GM23338 (cell line): ENCODE measurements at regions not wholly inside any gene's neighbourhood (a gene's known extent, or its start where the extent isn't known, plus 50 kb on each side); places are given as distances from the start of the nearest gene placed in this dataset.

ENCODE experiments used
- ATAC-seq: fragments of 200-7000 bp; cut with Tn5 transposase; 3 replicates; pipeline ENCODE4 v1.9.1; 2020
- DNase-seq: peaks from one replicate; pipeline ENCODE4 v3.0.0-alpha.2; 2015; ENCODE audit warnings: low spot score
- H2AFZ ChIP-seq: fragments of 200-600 bp; sonication (generic); 2 replicates; pipeline ENCODE4 v1.8.0; 2016; ENCODE audit warnings: antibody characterized with exemption, mild to moderate bottlenecking, moderate library complexity
- H3F3A ChIP-seq: fragments of 200-600 bp; sonication (generic); replicated peaks from 2 replicates; pipeline ENCODE4 v1.8.0; 2017; ENCODE audit warnings: antibody characterized with exemption, mixed run types, low read depth
- H3K27ac ChIP-seq: fragments of 200-600 bp; sonication (generic); 2 replicates; pipeline ENCODE4 v1.6.1; 2016; ENCODE audit warnings: low read depth
- H3K27me3 ChIP-seq: fragments of 200-600 bp; sonication (generic); 2 replicates; pipeline ENCODE4 v1.8.0; 2016; ENCODE audit warnings: mild to moderate bottlenecking, mixed run types, moderate library complexity; ENCODE audit not compliant: insufficient read depth
- H3K36me3 ChIP-seq: fragments of 200-600 bp; sonication (generic); 2 replicates; pipeline ENCODE4 v1.8.0; 2016; ENCODE audit warnings: mild to moderate bottlenecking; ENCODE audit not compliant: insufficient read depth
- H3K4me1 ChIP-seq: fragments of 200-600 bp; sonication (generic); 2 replicates; pipeline ENCODE4 v1.8.0; 2016; ENCODE audit warnings: mild to moderate bottlenecking, moderate library complexity; ENCODE audit not compliant: insufficient read depth
- H3K4me2 ChIP-seq: fragments of 200-600 bp; sonication (generic); 2 replicates; pipeline ENCODE4 v1.7.1; 2017; ENCODE audit warnings: mixed run types
- H3K4me3 ChIP-seq: fragments of 200-600 bp; sonication (generic); 2 replicates; pipeline ENCODE4 v1.6.1; 2016; ENCODE audit warnings: mixed run types
- H3K79me2 ChIP-seq: fragments of 200-600 bp; sonication (generic); replicated peaks from 2 replicates; pipeline ENCODE4 v1.8.0; 2017; ENCODE audit warnings: mild to moderate bottlenecking; ENCODE audit not compliant: insufficient read depth
- H3K9me2 ChIP-seq: fragments of 200-600 bp; sonication (generic); 2 replicates; pipeline ENCODE4 v1.8.0; 2017; ENCODE audit not compliant: insufficient read depth
- H4K20me1 ChIP-seq: fragments of 200-600 bp; sonication (generic); replicated peaks from 2 replicates; pipeline ENCODE4 v1.8.0; 2017; ENCODE audit warnings: mild to moderate bottlenecking; ENCODE audit not compliant: insufficient read depth
- H3K27ac Mint-ChIP-seq: 2 replicates; pipeline ENCODE4 v1.8.0; 2020; ENCODE audit warnings: inconsistent platforms, mild to moderate bottlenecking, moderate library complexity, mixed read lengths
- H3K27me3 Mint-ChIP-seq: 3 replicates; pipeline ENCODE4 v1.8.0; 2022; ENCODE audit warnings: low read depth, mild to moderate bottlenecking, moderate library complexity, mixed read lengths, inconsistent platforms; ENCODE audit not compliant: insufficient read depth, poor library complexity
- H3K36me3 Mint-ChIP-seq: 3 replicates; pipeline ENCODE4 v1.8.0; 2021; ENCODE audit warnings: low read depth, mild to moderate bottlenecking, inconsistent platforms, moderate library complexity, mixed read lengths
- H3K4me1 Mint-ChIP-seq: 3 replicates; pipeline ENCODE4 v1.8.0; 2020; ENCODE audit warnings: mild to moderate bottlenecking, inconsistent platforms, mixed read lengths
- H3K4me3 Mint-ChIP-seq: 3 replicates; pipeline ENCODE4 v1.8.0; 2021; ENCODE audit warnings: moderate library complexity, mild to moderate bottlenecking, inconsistent platforms, mixed read lengths
- H3K9me3 Mint-ChIP-seq: 3 replicates; pipeline ENCODE4 v1.8.0; 2020; ENCODE audit warnings: moderate library complexity, mild to moderate bottlenecking, inconsistent platforms, mixed read lengths
- CREB1 ChIP-seq: fragments of 250-450 bp; sonication (Bioruptor Pico); IDR thresholded peaks from 2 replicates; pipeline ENCODE4 v1.5.0; 2020; ENCODE audit warnings: low read depth, mild to moderate bottlenecking, moderate library complexity
- CTCF ChIP-seq, 2 experiments: fragments of 200-600 bp in 1 of 2; sonication (generic) in 1 of 2; conservative IDR thresholded peaks; 2 replicates each; pipeline versions ENCODE4 v1.5.1 to v1.6.1; 2016 to 2017; ENCODE audit warnings: antibody characterized with exemption in 2 of 2, low read depth in 2 of 2, mild to moderate bottlenecking in 2 of 2, moderate library complexity in 1 of 2
- ETS1 ChIP-seq: IDR thresholded peaks from 2 replicates; pipeline ENCODE4 v1.6.1; 2016; ENCODE audit warnings: antibody characterized with exemption
- EZH2 ChIP-seq: fragments of 200-600 bp; sonication (generic); IDR thresholded peaks from one replicate; pipeline ENCODE4 v1.8.0; 2017; ENCODE audit warnings: antibody characterized with exemption, mild to moderate bottlenecking, low read depth; ENCODE audit not compliant: unreplicated experiment
- EZH2phosphoT487 ChIP-seq: fragments of 200-600 bp; sonication (generic); IDR thresholded peaks from one replicate; pipeline ENCODE4 v1.8.1; 2018; ENCODE audit warnings: antibody characterized with exemption; ENCODE audit not compliant: unreplicated experiment
- JUNB ChIP-seq: IDR thresholded peaks from one replicate; pipeline ENCODE4 v1.6.1; 2016; ENCODE audit warnings: antibody characterized with exemption; ENCODE audit not compliant: unreplicated experiment
- POLR2AphosphoS5 ChIP-seq: IDR thresholded peaks from 2 replicates; pipeline ENCODE4 v1.6.1; 2016; ENCODE audit warnings: antibody characterized with exemption, low read depth
- STAT1 ChIP-seq: IDR thresholded peaks from one replicate; pipeline ENCODE4 v1.6.1; 2016; ENCODE audit warnings: antibody characterized with exemption; ENCODE audit not compliant: unreplicated experiment
- ZNF114 ChIP-seq: fragments of 250-450 bp; sonication (Bioruptor Pico); IDR thresholded peaks from 2 replicates; pipeline ENCODE4 v1.5.0; 2020; ENCODE audit warnings: mild to moderate bottlenecking, moderate library complexity
- ZNF331 ChIP-seq: fragments of 250-450 bp; sonication (Bioruptor Pico); IDR thresholded peaks from 2 replicates; pipeline ENCODE4 v1.5.0; 2020; ENCODE audit warnings: low read depth, mild to moderate bottlenecking, moderate library complexity
- TF ChIP-seq, protein P1 (sequence below): IDR thresholded peaks from one replicate; pipeline ENCODE4 v1.6.1; 2018; ENCODE audit warnings: antibody characterized with exemption; ENCODE audit not compliant: unreplicated experiment

GRCh38 chr5:6905883-6906282 is 192.7 kb downstream of the TENT4A start:
- Histone ChIP-seq H4K20me1 (no peaks in the 10 kb centered on the region), H3K4me2 (no peak overlapping the region), H3K27me3 (no peaks in the 10 kb centered on the region), H3K9me2 (peaks cover 15% of the 10 kb centered on the region; the same call in 1 of the 2 replicates), H2AFZ (no peak overlapping the region), H3K79me2 (no peaks in the 10 kb centered on the region), H3K4me3 (no peak overlapping the region), H3K4me1 (no peaks in the 10 kb centered on the region), H3F3A (no peaks in the 10 kb centered on the region), H3K27ac (no peak overlapping the region), H3K36me3 (no peaks in the 10 kb centered on the region)
- peaks cover 7% of the 10 kb centered on the region for H3K4me1 Mint-ChIP-seq
- H3K9me3 Mint-ChIP-seq, result no peaks in the 10 kb centered on the region; the same call in 2 of the 3 replicates
- no peak for DNase-seq
- H3K4me3 Mint-ChIP-seq, result no peak overlapping the region
- no peak overlapping the region for H3K27ac Mint-ChIP-seq
- no peaks in the 10 kb centered on the region for H3K36me3 Mint-ChIP-seq
- H3K27me3 Mint-ChIP-seq, result no peaks in the 10 kb centered on the region
- no peak for ATAC-seq
- no peak for TF ChIP-seq JUNB

GRCh38 chr5:6907320-6907918 is 194.2 kb downstream of the TENT4A start:
- no peaks in the 10 kb centered on the region; the same call in 2 of the 3 replicates for H3K9me3 Mint-ChIP-seq
- Histone ChIP-seq H2AFZ (no peak overlapping the region), H3K27ac (no peak overlapping the region), H3K27me3 (no peaks in the 10 kb centered on the region), H3K4me3 (no peak overlapping the region), H3K9me2 (peaks cover 14% of the 10 kb centered on the region; the same call in 1 of the 2 replicates), H3F3A (no peaks in the 10 kb centered on the region), H4K20me1 (no peaks in the 10 kb centered on the region), H3K79me2 (no peaks in the 10 kb centered on the region), H3K4me2 (no peak overlapping the region), H3K4me1 (no peaks in the 10 kb centered on the region), H3K36me3 (no peaks in the 10 kb centered on the region)
- H3K4me1 Mint-ChIP-seq, result peaks cover 7% of the 10 kb centered on the region
- H3K27me3 Mint-ChIP-seq, result no peaks in the 10 kb centered on the region
- ATAC-seq, result no peak
- DNase-seq, result no peak
- no peaks in the 10 kb centered on the region for H3K36me3 Mint-ChIP-seq
- TF ChIP-seq ZNF331 (CRISPR knock-in tag) (no peak), EZH2phosphoT487 (no peak), STAT1 (no peak), JUNB (no peak), ZNF114 (no peak), CREB1 (CRISPR knock-in tag) (no peak), EZH2 (no peak), CTCF (conservative IDR thresholded peaks at IDR 0.05; ENCODE audit: low read depth in 2 of 2) (no peak), POLR2AphosphoS5 (no peak), ETS1 (no peak)
- TF ChIP-seq, protein P1, sequence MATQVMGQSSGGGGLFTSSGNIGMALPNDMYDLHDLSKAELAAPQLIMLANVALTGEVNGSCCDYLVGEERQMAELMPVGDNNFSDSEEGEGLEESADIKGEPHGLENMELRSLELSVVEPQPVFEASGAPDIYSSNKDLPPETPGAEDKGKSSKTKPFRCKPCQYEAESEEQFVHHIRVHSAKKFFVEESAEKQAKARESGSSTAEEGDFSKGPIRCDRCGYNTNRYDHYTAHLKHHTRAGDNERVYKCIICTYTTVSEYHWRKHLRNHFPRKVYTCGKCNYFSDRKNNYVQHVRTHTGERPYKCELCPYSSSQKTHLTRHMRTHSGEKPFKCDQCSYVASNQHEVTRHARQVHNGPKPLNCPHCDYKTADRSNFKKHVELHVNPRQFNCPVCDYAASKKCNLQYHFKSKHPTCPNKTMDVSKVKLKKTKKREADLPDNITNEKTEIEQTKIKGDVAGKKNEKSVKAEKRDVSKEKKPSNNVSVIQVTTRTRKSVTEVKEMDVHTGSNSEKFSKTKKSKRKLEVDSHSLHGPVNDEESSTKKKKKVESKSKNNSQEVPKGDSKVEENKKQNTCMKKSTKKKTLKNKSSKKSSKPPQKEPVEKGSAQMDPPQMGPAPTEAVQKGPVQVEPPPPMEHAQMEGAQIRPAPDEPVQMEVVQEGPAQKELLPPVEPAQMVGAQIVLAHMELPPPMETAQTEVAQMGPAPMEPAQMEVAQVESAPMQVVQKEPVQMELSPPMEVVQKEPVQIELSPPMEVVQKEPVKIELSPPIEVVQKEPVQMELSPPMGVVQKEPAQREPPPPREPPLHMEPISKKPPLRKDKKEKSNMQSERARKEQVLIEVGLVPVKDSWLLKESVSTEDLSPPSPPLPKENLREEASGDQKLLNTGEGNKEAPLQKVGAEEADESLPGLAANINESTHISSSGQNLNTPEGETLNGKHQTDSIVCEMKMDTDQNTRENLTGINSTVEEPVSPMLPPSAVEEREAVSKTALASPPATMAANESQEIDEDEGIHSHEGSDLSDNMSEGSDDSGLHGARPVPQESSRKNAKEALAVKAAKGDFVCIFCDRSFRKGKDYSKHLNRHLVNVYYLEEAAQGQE, result no peak
- H3K27ac Mint-ChIP-seq, result no peak overlapping the region
- H3K4me3 Mint-ChIP-seq, result no peak overlapping the region
